DND-41 (cell line): ENCODE measurements at regions not wholly inside any gene's neighbourhood (a gene's known extent, or its start where the extent isn't known, plus 50 kb on each side); places are given as distances from the start of the nearest gene placed in this dataset.
"Not testable (repeated sequence)": the region's sequence is repeated elsewhere in the genome, so short reads cannot be mapped to it uniquely, and the experiment has no call there.

ENCODE experiments used
- ATAC-seq: fragments of 200-7000 bp; cut with Tn5 transposase; 3 replicates; pipeline ENCODE4 v1.9.1; 2021; ENCODE audit warnings: low read depth; ENCODE audit not compliant: insufficient read depth
- DNase-seq: peaks from one replicate; pipeline ENCODE4 v3.0.0-alpha.2; 2020
- H2AFZ ChIP-seq: 2 replicates; pipeline ENCODE4 v1.6.0; 2012; ENCODE audit warnings: low read depth, low read length
- H3K27ac ChIP-seq: 2 replicates; pipeline ENCODE4 v1.5.1; 2012; ENCODE audit warnings: low read length, inconsistent platforms
- H3K27me3 ChIP-seq: fragments of 200-600 bp; sonication (generic); 2 replicates; pipeline ENCODE4 v1.6.0; 2012; ENCODE audit warnings: low read length, mild to moderate bottlenecking, inconsistent platforms; ENCODE audit not compliant: insufficient read depth, poor library complexity
- H3K36me3 ChIP-seq: 2 replicates; pipeline ENCODE4 v1.5.1; 2012; ENCODE audit warnings: low read length, inconsistent platforms; ENCODE audit not compliant: insufficient read depth
- H3K4me1 ChIP-seq: 2 replicates; pipeline ENCODE4 v1.5.1; 2012; ENCODE audit warnings: mild to moderate bottlenecking, low read length; ENCODE audit not compliant: insufficient read depth
- H3K4me2 ChIP-seq: 2 replicates; pipeline ENCODE4 v1.6.0; 2012; ENCODE audit warnings: mild to moderate bottlenecking, moderate library complexity, low read length, inconsistent platforms; ENCODE audit not compliant: insufficient read depth
- H3K4me3 ChIP-seq, 2 experiments: fragments of 200-600 bp in 1 of 2; shearing (Covaris generic) in 1 of 2; 2 replicates each; pipeline ENCODE4 v1.5.1; 2012 to 2016; ENCODE audit warnings: inconsistent platforms in 2 of 2, low read length in 2 of 2, mild to moderate bottlenecking in 2 of 2, low read depth in 1 of 2, moderate library complexity in 1 of 2
- H3K79me2 ChIP-seq: 2 replicates; pipeline ENCODE4 v1.6.0; 2012; ENCODE audit warnings: low read length, inconsistent platforms; ENCODE audit not compliant: insufficient read depth
- H3K9ac ChIP-seq: 2 replicates; pipeline ENCODE4 v1.6.0; 2012; ENCODE audit warnings: low read depth, mild to moderate bottlenecking, inconsistent platforms, low read length, moderate library complexity
- H3K9me3 ChIP-seq: 2 replicates; pipeline ENCODE4 v1.5.1; 2012; ENCODE audit warnings: low read length, moderate library complexity, mild to moderate bottlenecking, inconsistent platforms; ENCODE audit not compliant: insufficient read depth, severe bottlenecking
- H4K20me1 ChIP-seq: 2 replicates; pipeline ENCODE4 v1.6.0; 2012; ENCODE audit warnings: low read length; ENCODE audit not compliant: insufficient read depth
- EZH2 ChIP-seq: IDR thresholded peaks from 3 replicates; pipeline ENCODE4 v1.6.1; 2012; ENCODE audit warnings: borderline replicate concordance, low read depth, mild to moderate bottlenecking, moderate library complexity, low read length, inconsistent platforms; ENCODE audit not compliant: severe bottlenecking
- TF ChIP-seq, protein P1 (sequence below): IDR thresholded peaks from 2 replicates; pipeline ENCODE4 v1.5.1; 2012; ENCODE audit warnings: borderline replicate concordance, low read length, moderate library complexity, mild to moderate bottlenecking; ENCODE audit not compliant: poor library complexity, severe bottlenecking; ENCODE audit errors: extremely low read depth

DNA sequence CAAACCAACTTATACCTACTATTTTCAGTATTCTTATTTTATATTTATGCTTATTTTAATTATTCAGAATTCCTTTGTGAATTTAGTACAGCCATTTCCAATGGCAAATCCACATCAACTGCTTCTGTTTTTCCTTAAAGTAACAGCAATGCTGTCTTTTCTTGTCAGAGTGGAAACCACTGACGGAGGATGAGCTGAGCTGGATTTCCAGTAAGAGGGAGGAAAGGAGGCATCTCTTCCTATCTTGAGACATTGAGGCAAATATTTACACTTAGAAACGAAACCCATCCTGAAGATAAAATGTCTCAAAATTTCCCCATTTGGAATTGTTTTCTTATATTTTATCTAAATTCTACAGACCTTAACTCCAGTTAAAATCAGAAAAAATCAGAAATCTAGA, 66.1 kb upstream of the SLC44A3 start:
- no peak for TF ChIP-seq EZH2
- TF ChIP-seq, protein P1, sequence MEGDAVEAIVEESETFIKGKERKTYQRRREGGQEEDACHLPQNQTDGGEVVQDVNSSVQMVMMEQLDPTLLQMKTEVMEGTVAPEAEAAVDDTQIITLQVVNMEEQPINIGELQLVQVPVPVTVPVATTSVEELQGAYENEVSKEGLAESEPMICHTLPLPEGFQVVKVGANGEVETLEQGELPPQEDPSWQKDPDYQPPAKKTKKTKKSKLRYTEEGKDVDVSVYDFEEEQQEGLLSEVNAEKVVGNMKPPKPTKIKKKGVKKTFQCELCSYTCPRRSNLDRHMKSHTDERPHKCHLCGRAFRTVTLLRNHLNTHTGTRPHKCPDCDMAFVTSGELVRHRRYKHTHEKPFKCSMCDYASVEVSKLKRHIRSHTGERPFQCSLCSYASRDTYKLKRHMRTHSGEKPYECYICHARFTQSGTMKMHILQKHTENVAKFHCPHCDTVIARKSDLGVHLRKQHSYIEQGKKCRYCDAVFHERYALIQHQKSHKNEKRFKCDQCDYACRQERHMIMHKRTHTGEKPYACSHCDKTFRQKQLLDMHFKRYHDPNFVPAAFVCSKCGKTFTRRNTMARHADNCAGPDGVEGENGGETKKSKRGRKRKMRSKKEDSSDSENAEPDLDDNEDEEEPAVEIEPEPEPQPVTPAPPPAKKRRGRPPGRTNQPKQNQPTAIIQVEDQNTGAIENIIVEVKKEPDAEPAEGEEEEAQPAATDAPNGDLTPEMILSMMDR: no peak
- no peak for DNase-seq
- Histone ChIP-seq H3K27ac (no peak overlapping the region), H3K36me3 (no peaks in the 10 kb centered on the region), H4K20me1 (no peaks in the 10 kb centered on the region), H2AFZ (no peak overlapping the region), H3K27me3 (no peaks in the 10 kb centered on the region), H3K9ac (no peak overlapping the region), H3K9me3 (peaks cover 3% of the 10 kb centered on the region), H3K79me2 (no peaks in the 10 kb centered on the region), H3K4me1 (peaks cover 21% of the 10 kb centered on the region), H3K4me2 (no peak overlapping the region), H3K4me3 (no peak overlapping the region)
- no peak for ATAC-seq

- DNase-seq (no peak), ATAC-seq (no peak)
- H3K79me2 ChIP-seq: no peaks in the 10 kb centered on the region
- no peak overlapping the region for H3K27ac ChIP-seq
- H3K9me3 ChIP-seq: peaks cover 3% of the 10 kb centered on the region
- no peak overlapping the region for H2AFZ ChIP-seq
- H3K4me2 ChIP-seq: no peak overlapping the region
- H3K36me3 ChIP-seq: no peaks in the 10 kb centered on the region
- peaks cover 21% of the 10 kb centered on the region for H3K4me1 ChIP-seq
- no peak overlapping the region for H3K9ac ChIP-seq
- H3K27me3 ChIP-seq: no peaks in the 10 kb centered on the region
- TF ChIP-seq, protein P1: no peak
- TF ChIP-seq EZH2: no peak
- no peaks in the 10 kb centered on the region for H4K20me1 ChIP-seq
- H3K4me3 ChIP-seq: no peak overlapping the region
Measured at GRCh38 chr1:94753171-94753972, 66.8 kb upstream of the SLC44A3 start.

DNA sequence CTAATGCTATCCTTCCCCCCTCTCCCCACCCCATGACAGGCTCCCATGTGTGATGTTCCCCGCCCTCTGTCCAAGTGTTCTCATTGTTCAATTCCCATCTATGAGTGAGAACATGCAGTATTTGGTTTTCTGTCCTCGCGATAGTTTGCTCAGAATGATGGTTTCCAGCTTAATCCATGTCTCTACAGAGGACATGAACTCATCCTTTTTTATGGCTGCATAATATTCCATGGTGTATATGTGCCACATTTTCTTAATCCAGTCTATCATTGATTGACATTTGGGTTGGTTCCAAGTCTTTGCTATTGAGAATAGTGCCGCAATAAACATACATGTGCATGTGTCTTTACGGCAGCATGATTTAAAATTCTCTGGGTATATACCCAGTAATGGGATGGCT, 68.7 kb upstream of the SLC44A3 start:
- not testable (repeated sequence) for H3K27me3 ChIP-seq, H3K4me3 ChIP-seq, H3K27ac ChIP-seq, DNase-seq, H3K9ac ChIP-seq, H3K9me3 ChIP-seq, H3K36me3 ChIP-seq, H3K4me2 ChIP-seq, H4K20me1 ChIP-seq, H3K79me2 ChIP-seq, ATAC-seq, H2AFZ ChIP-seq
- peaks cover 21% of the 10 kb centered on the region for H3K4me1 ChIP-seq

- Histone ChIP-seq H3K27ac (no peak overlapping the region), H3K4me3 (no peak overlapping the region), H3K9me3 (peaks cover 3% of the 10 kb centered on the region), H3K4me2 (no peak overlapping the region), H3K27me3 (no peaks in the 10 kb centered on the region), H2AFZ (no peak overlapping the region), H3K4me1 (peaks cover 15% of the 10 kb centered on the region), H3K79me2 (no peaks in the 10 kb centered on the region), H4K20me1 (no peaks in the 10 kb centered on the region), H3K9ac (no peak overlapping the region), H3K36me3 (no peaks in the 10 kb centered on the region)
- no peak for DNase-seq
- TF ChIP-seq, protein P1: no peak
- TF ChIP-seq EZH2: no peak
- ATAC-seq: no peak
Measured at GRCh38 chr1:94746635-94747525, 73.3 kb upstream of the SLC44A3 start.
